Thoracic aorta (tissue), 2 donors: ENCODE measurements at regions not wholly inside any gene's neighbourhood (a gene's known extent, or its start where the extent isn't known, plus 50 kb on each side); places are given as distances from the start of the nearest gene placed in this dataset.
"Not testable (repeated sequence)": the region's sequence is repeated elsewhere in the genome, so short reads cannot be mapped to it uniquely, and the experiment has no call there.

Experiments used
- ATAC-seq: fragments of 150-250 bp; one replicate; pipeline ENCODE4 v1.8.0; 2017; ENCODE audit warnings: low read depth; ENCODE audit not compliant: insufficient number of reproducible peaks, low FRiP score
- DNase-seq: peaks from one replicate; pipeline ENCODE4 v3.0.0-alpha.2; 2020; ENCODE audit warnings: low spot score
- H3K27ac ChIP-seq, 2 donors: fragments of 200-600 bp; sonication (generic); 1 replicate in 1 of 2; 2 replicates in 1 of 2; pipeline ENCODE4 v1.5.1; 2016; ENCODE audit warnings: mild to moderate bottlenecking in 2 of 2, moderate library complexity in 2 of 2
- H3K27me3 ChIP-seq: fragments of 200-600 bp; sonication (generic); replicated peaks from 2 replicates; pipeline ENCODE4 v1.6.0; 2016; ENCODE audit warnings: mild to moderate bottlenecking; ENCODE audit not compliant: insufficient read depth
- H3K36me3 ChIP-seq: fragments of 200-600 bp; sonication (generic); one replicate; pipeline ENCODE4 v1.5.1; 2016
- H3K4me1 ChIP-seq, 2 donors: fragments of 200-600 bp; sonication (generic); 1 replicate in 1 of 2; 2 replicates in 1 of 2; pipeline versions ENCODE4 v1.5.1 to v1.6.0; 2016; ENCODE audit warnings: low read depth in 2 of 2, mild to moderate bottlenecking in 1 of 2; ENCODE audit not compliant: control insufficient read depth in 1 of 2
- H3K4me3 ChIP-seq: fragments of 200-600 bp; sonication (generic); 2 replicates; pipeline ENCODE4 v1.5.1; 2016; ENCODE audit warnings: mild to moderate bottlenecking
- H3K9me3 ChIP-seq: fragments of 200-600 bp; sonication (generic); 2 replicates; pipeline ENCODE4 v1.5.1; 2016
- TF ChIP-seq, protein P1 (sequence below): fragments of 200-600 bp; sonication (generic); IDR thresholded peaks from one replicate; pipeline ENCODE4 v1.5.1; 2019; ENCODE audit warnings: antibody characterized with exemption

DNA sequence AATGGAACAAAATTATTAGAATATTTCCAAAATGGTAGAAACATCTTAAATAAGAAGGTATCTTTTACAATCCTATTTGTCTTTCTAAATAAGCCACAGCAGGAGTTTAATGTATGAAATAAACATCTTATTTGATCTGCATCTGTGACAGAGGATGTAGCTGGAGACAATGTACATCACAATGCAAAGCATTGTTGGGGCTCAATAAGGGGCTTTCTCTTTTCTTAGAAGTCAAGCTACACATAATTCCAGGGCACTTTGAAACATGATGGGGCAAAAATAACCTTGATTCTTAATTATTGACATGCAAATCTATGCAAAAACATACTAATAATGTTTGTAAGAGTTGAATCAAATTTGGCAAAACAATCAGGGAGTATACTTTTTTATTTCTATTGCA lies 255.1 kb downstream of the DSC3 start:
- no peak for ATAC-seq

GRCh38 chr18:30781601-30782000 lies 260.9 kb downstream of the DSC3 start:
- no peaks in the 10 kb centered on the region for H3K9me3 ChIP-seq
- TF ChIP-seq, protein P1, sequence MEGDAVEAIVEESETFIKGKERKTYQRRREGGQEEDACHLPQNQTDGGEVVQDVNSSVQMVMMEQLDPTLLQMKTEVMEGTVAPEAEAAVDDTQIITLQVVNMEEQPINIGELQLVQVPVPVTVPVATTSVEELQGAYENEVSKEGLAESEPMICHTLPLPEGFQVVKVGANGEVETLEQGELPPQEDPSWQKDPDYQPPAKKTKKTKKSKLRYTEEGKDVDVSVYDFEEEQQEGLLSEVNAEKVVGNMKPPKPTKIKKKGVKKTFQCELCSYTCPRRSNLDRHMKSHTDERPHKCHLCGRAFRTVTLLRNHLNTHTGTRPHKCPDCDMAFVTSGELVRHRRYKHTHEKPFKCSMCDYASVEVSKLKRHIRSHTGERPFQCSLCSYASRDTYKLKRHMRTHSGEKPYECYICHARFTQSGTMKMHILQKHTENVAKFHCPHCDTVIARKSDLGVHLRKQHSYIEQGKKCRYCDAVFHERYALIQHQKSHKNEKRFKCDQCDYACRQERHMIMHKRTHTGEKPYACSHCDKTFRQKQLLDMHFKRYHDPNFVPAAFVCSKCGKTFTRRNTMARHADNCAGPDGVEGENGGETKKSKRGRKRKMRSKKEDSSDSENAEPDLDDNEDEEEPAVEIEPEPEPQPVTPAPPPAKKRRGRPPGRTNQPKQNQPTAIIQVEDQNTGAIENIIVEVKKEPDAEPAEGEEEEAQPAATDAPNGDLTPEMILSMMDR = no peak
- ATAC-seq = no peak
- H3K4me3 ChIP-seq = no peak overlapping the region
- H3K27ac ChIP-seq = no peak overlapping the region
- H3K36me3 ChIP-seq = no peaks in the 10 kb centered on the region
- no peaks in the 10 kb centered on the region for H3K4me1 ChIP-seq
- no peak for DNase-seq
- H3K27me3 ChIP-seq = no peaks in the 10 kb centered on the region

More for the DNA sequence above, 255.1 kb downstream of the DSC3 start:
- no peak for DNase-seq
- no peaks in the 10 kb centered on the region for H3K27me3 ChIP-seq
- H3K4me1 ChIP-seq = no peaks in the 10 kb centered on the region
- no peaks in the 10 kb centered on the region for H3K36me3 ChIP-seq
- no peak overlapping the region for H3K27ac ChIP-seq
- H3K4me3 ChIP-seq = no peak overlapping the region
- TF ChIP-seq, protein P1 = no peak
- no peaks in the 10 kb centered on the region for H3K9me3 ChIP-seq

GRCh38 chr18:30775629-30776028 lies 266.9 kb downstream of the DSC3 start:
- TF ChIP-seq, protein P1 = no peak
- no peak for DNase-seq
- no peaks in the 10 kb centered on the region for H3K27me3 ChIP-seq
- no peak overlapping the region for H3K4me3 ChIP-seq
- peaks cover 5% of the 10 kb centered on the region for H3K9me3 ChIP-seq
- no peak overlapping the region for H3K27ac ChIP-seq
- no peak for ATAC-seq
- H3K4me1 ChIP-seq = no peaks in the 10 kb centered on the region
- no peaks in the 10 kb centered on the region for H3K36me3 ChIP-seq

GRCh38 chr18:30772170-30772569 lies 270.4 kb downstream of the DSC3 start:
- H3K27me3 ChIP-seq, ATAC-seq, H3K4me3 ChIP-seq, H3K27ac ChIP-seq, H3K9me3 ChIP-seq, DNase-seq, H3K36me3 ChIP-seq, H3K4me1 ChIP-seq: not testable (repeated sequence)

GRCh38 chr18:30766053-30766452 lies 276.5 kb downstream of the DSC3 start:
- no peaks in the 10 kb centered on the region for H3K36me3 ChIP-seq
- H3K4me1 ChIP-seq = no peaks in the 10 kb centered on the region
- H3K27me3 ChIP-seq = no peaks in the 10 kb centered on the region
- no peak for DNase-seq
- TF ChIP-seq, protein P1 = no peak
- no peak overlapping the region for H3K4me3 ChIP-seq
- no peak overlapping the region for H3K27ac ChIP-seq
- ATAC-seq = no peak
- H3K9me3 ChIP-seq = no peaks in the 10 kb centered on the region

DNA sequence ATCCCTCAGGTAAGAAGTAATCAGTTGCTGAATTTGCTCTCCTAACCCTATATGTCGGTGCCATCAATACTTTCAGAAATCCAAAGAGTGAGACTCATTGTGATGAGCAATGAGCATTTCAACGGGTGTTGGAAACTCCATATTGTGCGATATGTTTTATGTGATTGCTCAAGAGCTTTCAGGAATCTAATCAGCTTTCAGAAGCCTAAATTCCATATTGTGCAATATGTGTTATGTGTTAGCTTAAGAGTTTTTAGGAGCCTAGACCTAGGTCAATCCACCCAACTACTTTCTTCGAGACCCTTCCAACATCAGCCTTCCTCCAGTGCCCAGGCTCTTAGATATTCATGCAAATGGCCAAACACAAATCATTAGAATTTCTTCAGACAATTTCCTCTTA lies 277.3 kb downstream of the DSC3 start:
- ATAC-seq (no peak), DNase-seq (no peak)
- H3K36me3 ChIP-seq = no peaks in the 10 kb centered on the region

More for the DNA sequence above, 277.3 kb downstream of the DSC3 start:
- Histone ChIP-seq H3K9me3 (no peaks in the 10 kb centered on the region), H3K27ac (no peak overlapping the region), H3K27me3 (no peaks in the 10 kb centered on the region), H3K4me3 (no peak overlapping the region), H3K4me1 (no peaks in the 10 kb centered on the region)
- TF ChIP-seq, protein P1 = no peak
